H9 (cell line): ENCODE measurements at regions not wholly inside any gene's neighbourhood (a gene's known extent, or its start where the extent isn't known, plus 50 kb on each side); places are given as distances from the start of the nearest gene placed in this dataset.

Experiments used
- DNase-seq: peaks from one replicate; pipeline ENCODE4 v3.0.0-alpha.2; 2017
- H2AFZ ChIP-seq: one replicate; pipeline ENCODE4 v1.6.1; 2013; ENCODE audit warnings: mild to moderate bottlenecking, low read length, control low read depth, moderate library complexity
- H2AK5ac ChIP-seq: 2 replicates; pipeline ENCODE4 v1.6.1; 2013; ENCODE audit warnings: low read length, control low read depth, mixed read lengths; ENCODE audit not compliant: insufficient read length
- H2BK120ac ChIP-seq: one replicate; pipeline ENCODE4 v1.6.1; 2013; ENCODE audit warnings: low read depth, mild to moderate bottlenecking, low read length, control low read depth, inconsistent platforms; ENCODE audit not compliant: poor library complexity, severe bottlenecking
- H2BK12ac ChIP-seq: 2 replicates; pipeline ENCODE4 v1.6.1; 2013; ENCODE audit warnings: low read length, control low read depth, mixed read lengths, low read depth; ENCODE audit not compliant: insufficient read length
- H2BK15ac ChIP-seq: 2 replicates; pipeline ENCODE4 v1.6.1; 2013; ENCODE audit warnings: low read depth, low read length, control low read depth
- H2BK20ac ChIP-seq: one replicate; pipeline ENCODE4 v1.6.1; 2013; ENCODE audit warnings: low read depth, mild to moderate bottlenecking, low read length, control low read depth, inconsistent platforms; ENCODE audit not compliant: poor library complexity, severe bottlenecking
- H2BK5ac ChIP-seq: 2 replicates; pipeline ENCODE4 v1.6.1; 2013; ENCODE audit warnings: low read length, control low read depth, mixed read lengths; ENCODE audit not compliant: insufficient read length
- H3K14ac ChIP-seq: 2 replicates; pipeline ENCODE4 v1.6.1; 2013; ENCODE audit warnings: low read length, control low read depth; ENCODE audit not compliant: insufficient read depth
- H3K18ac ChIP-seq: 2 replicates; pipeline ENCODE4 v1.6.1; 2013; ENCODE audit warnings: low read depth, mild to moderate bottlenecking, mixed read lengths, low read length, control low read depth; ENCODE audit not compliant: insufficient read length
- H3K23ac ChIP-seq: 2 replicates; pipeline ENCODE4 v1.6.1; 2013; ENCODE audit warnings: low read length, control low read depth, mixed read lengths, low read depth; ENCODE audit not compliant: insufficient read length
- H3K23me2 ChIP-seq: 2 replicates; pipeline ENCODE4 v1.6.1; 2013; ENCODE audit warnings: low read depth, mild to moderate bottlenecking, mixed read lengths, low read length, control low read depth; ENCODE audit not compliant: insufficient read length, poor library complexity, severe bottlenecking
- H3K27ac ChIP-seq: 2 replicates; pipeline ENCODE4 v1.5.1; 2013; ENCODE audit warnings: low read length, control low read depth, mixed read lengths, low read depth; ENCODE audit not compliant: insufficient read length
- H3K27me3 ChIP-seq: 2 replicates; pipeline ENCODE4 v1.6.1; 2013; ENCODE audit warnings: low read length, control low read depth, inconsistent platforms; ENCODE audit not compliant: insufficient read depth
- H3K4ac ChIP-seq: 2 replicates; pipeline ENCODE4 v1.6.1; 2013; ENCODE audit warnings: low read depth, mild to moderate bottlenecking, control low read depth, inconsistent platforms, low read length, moderate library complexity
- H3K4me1 ChIP-seq: 2 replicates; pipeline ENCODE4 v1.6.1; 2013; ENCODE audit warnings: low read length, control low read depth, inconsistent platforms; ENCODE audit not compliant: insufficient read depth
- H3K4me2 ChIP-seq: 2 replicates; pipeline ENCODE4 v1.6.1; 2013; ENCODE audit warnings: low read length, control low read depth, mixed read lengths; ENCODE audit not compliant: insufficient read length, insufficient read depth
- H3K56ac ChIP-seq: 2 replicates; pipeline ENCODE4 v1.6.1; 2013; ENCODE audit warnings: low read depth, mild to moderate bottlenecking, mixed read lengths, low read length, control low read depth; ENCODE audit not compliant: insufficient read length
- H3K79me1 ChIP-seq: 2 replicates; pipeline ENCODE4 v1.6.1; 2013; ENCODE audit warnings: low read depth, mild to moderate bottlenecking, moderate library complexity, low read length, control low read depth, inconsistent platforms; ENCODE audit not compliant: insufficient read depth, poor library complexity, severe bottlenecking
- H3K79me2 ChIP-seq: 2 replicates; pipeline ENCODE4 v1.6.1; 2013; ENCODE audit warnings: low read length, control low read depth, inconsistent platforms; ENCODE audit not compliant: insufficient read depth
- H3K9ac ChIP-seq: 2 replicates; pipeline ENCODE4 v1.6.1; 2013; ENCODE audit warnings: low read length, control low read depth, mixed read lengths; ENCODE audit not compliant: insufficient read length; ENCODE audit errors: extremely low read depth
- H3K9me3 ChIP-seq: one replicate; pipeline ENCODE4 v1.6.1; 2013; ENCODE audit warnings: low read depth, low read length, inconsistent platforms; ENCODE audit not compliant: control insufficient read depth
- H3T11ph ChIP-seq: one replicate; pipeline ENCODE4 v1.6.1; 2013; ENCODE audit warnings: mild to moderate bottlenecking, low read length, control low read depth, inconsistent platforms
- H4K20me1 ChIP-seq: one replicate; pipeline ENCODE4 v1.6.1; 2013; ENCODE audit not compliant: control insufficient read depth, insufficient read length, insufficient read depth
- H4K5ac ChIP-seq: 2 replicates; pipeline ENCODE4 v1.6.1; 2013; ENCODE audit warnings: low read depth, mild to moderate bottlenecking, mixed read lengths, low read length, control low read depth; ENCODE audit not compliant: insufficient read length
- H4K8ac ChIP-seq: replicated peaks from 2 replicates; pipeline ENCODE4 v1.6.1; 2013; ENCODE audit warnings: low read length, control low read depth, mixed read lengths, low read depth; ENCODE audit not compliant: insufficient read length
- H4K91ac ChIP-seq: 2 replicates; pipeline ENCODE4 v1.6.1; 2013; ENCODE audit warnings: low read depth, mild to moderate bottlenecking, moderate library complexity, mixed read lengths, low read length, control low read depth; ENCODE audit not compliant: insufficient read length
- H3K27ac Mint-ChIP-seq, 3 experiments: 2 replicates in 2 of 3; 3 replicates in 1 of 3; pipeline ENCODE4 v1.8.0; 2020 to 2021; ENCODE audit warnings: mixed read lengths in 3 of 3, mild to moderate bottlenecking in 1 of 3, moderate library complexity in 1 of 3
- H3K27me3 Mint-ChIP-seq: 2 replicates; pipeline ENCODE4 v1.8.0; 2021; ENCODE audit warnings: low read depth, mild to moderate bottlenecking, moderate library complexity, mixed read lengths
- H3K36me3 Mint-ChIP-seq, 3 experiments: 2 replicates in 2 of 3; 3 replicates in 1 of 3; pipeline ENCODE4 v1.8.0; 2020 to 2021; ENCODE audit warnings: low read depth in 3 of 3, mixed read lengths in 3 of 3; ENCODE audit not compliant: insufficient read depth in 1 of 3
- H3K4me1 Mint-ChIP-seq, 2 experiments: 2 replicates each; pipeline ENCODE4 v1.8.0; 2020; ENCODE audit warnings: mixed read lengths in 2 of 2
- H3K4me3 Mint-ChIP-seq, 2 experiments: 2 replicates in 1 of 2; 3 replicates in 1 of 2; pipeline ENCODE4 v1.8.0; 2020 to 2021; ENCODE audit warnings: mild to moderate bottlenecking in 2 of 2, mixed read lengths in 2 of 2, moderate library complexity in 1 of 2
- H3K9me3 Mint-ChIP-seq, 2 experiments: 2 replicates in 1 of 2; 3 replicates in 1 of 2; pipeline ENCODE4 v1.8.0; 2020; ENCODE audit warnings: mild to moderate bottlenecking in 2 of 2, mixed read lengths in 2 of 2, moderate library complexity in 1 of 2
- WGBS: extraction: QIAGEN DNeasy Blood & Tissue Kit; methylation state at CpG from one replicate; pipeline ENCODE4 v1.1.7; 2013; ENCODE audit warnings: missing lambda C conversion rate, low lambda C conversion rate, mixed read lengths; ENCODE audit not compliant: insufficient read length; ENCODE audit errors: extremely low coverage; 5-methylcytosine and 5-hydroxymethylcytosine counted together
- TF ChIP-seq, protein P1 (sequence below): fragments of 200-600 bp; sonication (generic); conservative IDR thresholded peaks from 3 replicates; pipeline ENCODE4 v1.8.0; 2021; ENCODE audit warnings: antibody characterized with exemption, mild to moderate bottlenecking

DNA sequence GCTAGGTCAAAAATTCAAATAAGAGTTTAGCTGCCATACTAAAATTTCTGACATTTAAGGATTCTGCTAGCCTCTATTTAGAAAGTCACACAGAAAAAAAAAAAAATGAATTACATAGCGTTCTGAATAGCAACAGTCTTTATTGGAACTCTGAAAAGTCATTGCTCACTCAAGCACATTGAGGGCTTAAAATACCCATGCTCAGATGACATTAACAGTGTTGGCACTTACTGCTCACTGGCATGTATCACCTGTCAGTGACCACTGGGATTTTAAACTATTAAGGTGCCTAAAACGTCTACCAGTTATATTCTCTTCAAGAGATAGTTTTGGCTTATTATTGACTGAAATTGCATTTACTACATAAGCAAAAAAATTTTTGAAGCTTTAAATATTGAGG, 468.0 kb upstream of the SPHKAP start:
- Histone ChIP-seq H3K23me2 (no peaks in the 10 kb centered on the region), H2AK5ac (no peak overlapping the region), H2BK20ac (no peak overlapping the region), H3K9me3 (no peaks in the 10 kb centered on the region), H4K20me1 (no peaks in the 10 kb centered on the region), H3T11ph (no peak overlapping the region), H3K79me1 (no peaks in the 10 kb centered on the region), H3K4me1 (no peaks in the 10 kb centered on the region), H3K27ac (no peak overlapping the region), H3K27me3 (no peaks in the 10 kb centered on the region), H3K14ac (no peak overlapping the region), H3K23ac (no peak overlapping the region), H3K79me2 (no peaks in the 10 kb centered on the region), H2BK5ac (no peak overlapping the region), H4K8ac (no peak overlapping the region), H3K18ac (no peak overlapping the region), H3K9ac (no peak overlapping the region), H4K5ac (no peak overlapping the region), H4K91ac (no peak overlapping the region), H2BK120ac (no peak overlapping the region), H3K4me2 (no peak overlapping the region), H3K56ac (no peak overlapping the region), H2BK12ac (no peak overlapping the region), H3K4ac (no peak overlapping the region), H2BK15ac (no peak overlapping the region), H2AFZ (no peak overlapping the region)
- no peak overlapping the region for H3K27ac Mint-ChIP-seq
- DNase-seq: no peak
- no peaks in the 10 kb centered on the region for H3K9me3 Mint-ChIP-seq
- WGBS: no CpG with 5 or more reads among the region's 2 CpGs
- H3K36me3 Mint-ChIP-seq: no peaks in the 10 kb centered on the region
- no peak overlapping the region for H3K4me3 Mint-ChIP-seq
- TF ChIP-seq, protein P1, sequence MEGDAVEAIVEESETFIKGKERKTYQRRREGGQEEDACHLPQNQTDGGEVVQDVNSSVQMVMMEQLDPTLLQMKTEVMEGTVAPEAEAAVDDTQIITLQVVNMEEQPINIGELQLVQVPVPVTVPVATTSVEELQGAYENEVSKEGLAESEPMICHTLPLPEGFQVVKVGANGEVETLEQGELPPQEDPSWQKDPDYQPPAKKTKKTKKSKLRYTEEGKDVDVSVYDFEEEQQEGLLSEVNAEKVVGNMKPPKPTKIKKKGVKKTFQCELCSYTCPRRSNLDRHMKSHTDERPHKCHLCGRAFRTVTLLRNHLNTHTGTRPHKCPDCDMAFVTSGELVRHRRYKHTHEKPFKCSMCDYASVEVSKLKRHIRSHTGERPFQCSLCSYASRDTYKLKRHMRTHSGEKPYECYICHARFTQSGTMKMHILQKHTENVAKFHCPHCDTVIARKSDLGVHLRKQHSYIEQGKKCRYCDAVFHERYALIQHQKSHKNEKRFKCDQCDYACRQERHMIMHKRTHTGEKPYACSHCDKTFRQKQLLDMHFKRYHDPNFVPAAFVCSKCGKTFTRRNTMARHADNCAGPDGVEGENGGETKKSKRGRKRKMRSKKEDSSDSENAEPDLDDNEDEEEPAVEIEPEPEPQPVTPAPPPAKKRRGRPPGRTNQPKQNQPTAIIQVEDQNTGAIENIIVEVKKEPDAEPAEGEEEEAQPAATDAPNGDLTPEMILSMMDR: no peak
- H3K27me3 Mint-ChIP-seq: no peaks in the 10 kb centered on the region
- no peaks in the 10 kb centered on the region for H3K4me1 Mint-ChIP-seq
